HG03432 (cell line): ENCODE measurements at regions not wholly inside any gene's neighbourhood (a gene's known extent, or its start where the extent isn't known, plus 50 kb on each side); places are given as distances from the start of the nearest gene placed in this dataset.

Experiments
- ATAC-seq: cut with Tn5 transposase; IDR thresholded peaks from one replicate; pipeline ENCODE4 v1.9.1; 2021; ENCODE audit warnings: mild to moderate bottlenecking, moderate library complexity; ENCODE audit not compliant: unreplicated experiment

- no peak for ATAC-seq
These were observed 339.7 kb upstream of the IRX4 start for GRCh38 chr5:2222246-2222992.

GRCh38 chr5:2221450-2221849 lies 338.7 kb upstream of the IRX4 start:
- no peak for ATAC-seq

- ATAC-seq: no peak
These were observed 338.0 kb upstream of the IRX4 start for GRCh38 chr5:2220741-2221140.

- no peak for ATAC-seq
These were observed 336.5 kb upstream of the IRX4 start for GRCh38 chr5:2219149-2219776.

- no peak for ATAC-seq
These were observed 334.5 kb upstream of the IRX4 start for GRCh38 chr5:2217219-2217618.

- no peak for ATAC-seq
These were observed 332.3 kb upstream of the IRX4 start for GRCh38 chr5:2214910-2215590.

GRCh38 chr5:2213121-2213730 lies 330.5 kb upstream of the IRX4 start:
- ATAC-seq: no peak

- ATAC-seq: no peak
These were observed 329.8 kb upstream of the IRX4 start for GRCh38 chr5:2212481-2212880.

GRCh38 chr5:2208239-2208544 lies 325.5 kb upstream of the IRX4 start:
- no peak for ATAC-seq

GRCh38 chr5:2207416-2208238 lies 324.9 kb upstream of the IRX4 start:
- no peak for ATAC-seq

- no peak for ATAC-seq
These were observed 324.3 kb upstream of the IRX4 start for GRCh38 chr5:2207109-2207399.

- ATAC-seq: no peak
These were observed 323.8 kb upstream of the IRX4 start for GRCh38 chr5:2206293-2207108.

GRCh38 chr5:2205596-2206226 lies 323.0 kb upstream of the IRX4 start:
- ATAC-seq: no peak

GRCh38 chr5:2205185-2205585 lies 322.5 kb upstream of the IRX4 start:
- ATAC-seq: no peak

- ATAC-seq: no peak
These were observed 321.9 kb upstream of the IRX4 start for GRCh38 chr5:2204366-2205184.

GRCh38 chr5:2203774-2204173 lies 321.0 kb upstream of the IRX4 start:
- no peak for ATAC-seq

- no peak for ATAC-seq
These were observed 319.1 kb upstream of the IRX4 start for GRCh38 chr5:2201832-2202231.

GRCh38 chr5:2201421-2201820 lies 318.7 kb upstream of the IRX4 start:
- no peak for ATAC-seq

- ATAC-seq: no peak
These were observed 318.3 kb upstream of the IRX4 start for GRCh38 chr5:2201011-2201410.
